ENCODE measurements at regions not wholly inside any gene's neighbourhood (a gene's known extent, or its start where the extent isn't known, plus 50 kb on each side); places are given as distances from the start of the nearest gene placed in this dataset.

- no peak for TF ChIP-seq CTCF (IDR thresholded peaks at IDR 0.05; ENCODE audit: low read length)
- TF ChIP-seq EZH2 (IDR thresholded peaks at IDR 0.05; ENCODE audit: borderline replicate concordance, low read length), result no peak
Observed at GRCh38 chr2:156818944-156819343, 382.8 kb downstream of the GPD2 start.

Measured in OCI-LY1 (cell line).